AG09319 (cell line): ENCODE measurements at regions not wholly inside any gene's neighbourhood (a gene's known extent, or its start where the extent isn't known, plus 50 kb on each side); places are given as distances from the start of the nearest gene placed in this dataset.
A peak's percentile ranks its signal among the peaks of the same experiment; 100 is the strongest.
"Not testable (repeated sequence)": the region's sequence is repeated elsewhere in the genome, so short reads cannot be mapped to it uniquely, and the experiment has no call there.

Experiments used
- DNase-seq: peaks from one replicate; pipeline ENCODE4 v3.0.0-alpha.2; 2010; ENCODE audit warnings: low read depth; ENCODE audit errors: extremely low read depth
- CTCF ChIP-seq: IDR thresholded peaks from 2 replicates; pipeline ENCODE4 v1.5.1; 2011; ENCODE audit warnings: low read depth, mild to moderate bottlenecking, inconsistent platforms, low read length, moderate library complexity

GRCh38 chr4:100019821-100020220 is 69.7 kb upstream of the H2AZ1 start:
- DNase-seq: no peak
- TF ChIP-seq CTCF: no peak

- no peak for DNase-seq
- TF ChIP-seq CTCF: no peak
Measured at GRCh38 chr4:100017637-100018310, 67.7 kb upstream of the H2AZ1 start.

- no peak; the same call in none of the 2 replicates for TF ChIP-seq CTCF
- peak; percentile 32 for DNase-seq
Measured at GRCh38 chr4:100016191-100016590, 66.1 kb upstream of the H2AZ1 start.

- TF ChIP-seq CTCF: no peak
- no peak for DNase-seq
Measured at GRCh38 chr4:100014616-100015015, 64.5 kb upstream of the H2AZ1 start.

GRCh38 chr4:100009490-100009889 is 59.4 kb upstream of the H2AZ1 start:
- DNase-seq: no peak
- no peak for TF ChIP-seq CTCF

GRCh38 chr4:100008048-100008447 is 58.0 kb upstream of the H2AZ1 start:
- peak; percentile 11 for DNase-seq
- no peak for TF ChIP-seq CTCF

GRCh38 chr4:100006161-100006560 is 56.1 kb upstream of the H2AZ1 start:
- DNase-seq: not testable (repeated sequence)
